CD4-positive, CD25-positive, alpha-beta regulatory T cell (primary cell): ENCODE measurements at regions not wholly inside any gene's neighbourhood (a gene's known extent, or its start where the extent isn't known, plus 50 kb on each side); places are given as distances from the start of the nearest gene placed in this dataset.
"Not testable (repeated sequence)": the region's sequence is repeated elsewhere in the genome, so short reads cannot be mapped to it uniquely, and the experiment has no call there.

ENCODE experiments used
- ATAC-seq, 2 donors: fragments of 150-1000 bp; cut with Tn5 transposase; one replicate each; pipeline ENCODE4 v1.10.0; 2021; ENCODE audit warnings: low read depth in 2 of 2, moderate number of reproducible peaks in 2 of 2, moderate library complexity in 1 of 2
- DNase-seq, 3 donors: peaks; one replicate each; pipeline versions ENCODE4 v3.0.0 to v3.0.0-alpha.2; 2012 to 2022; ENCODE audit warnings: mixed read lengths in 1 of 3
- H3K27ac ChIP-seq: one replicate; pipeline ENCODE4 v1.7.0; 2013; ENCODE audit warnings: mild to moderate bottlenecking, low read length; ENCODE audit not compliant: insufficient read depth, poor library complexity, severe bottlenecking
- H3K27me3 ChIP-seq: one replicate; pipeline ENCODE4 v1.7.0; 2013; ENCODE audit warnings: low read length; ENCODE audit not compliant: control insufficient read depth, insufficient read depth
- H3K36me3 ChIP-seq: one replicate; pipeline ENCODE4 v1.7.0; 2013; ENCODE audit warnings: mild to moderate bottlenecking, low read length, moderate library complexity; ENCODE audit not compliant: control insufficient read depth, insufficient read depth
- H3K4me1 ChIP-seq: 2 replicates; pipeline ENCODE4 v1.7.0; 2013; ENCODE audit warnings: mild to moderate bottlenecking, low read length; ENCODE audit not compliant: insufficient read depth, control insufficient read depth, poor library complexity, severe bottlenecking
- H3K4me3 ChIP-seq: one replicate; pipeline ENCODE4 v1.7.0; 2013; ENCODE audit warnings: low read depth, mild to moderate bottlenecking, low read length, moderate library complexity
- H3K9me3 ChIP-seq, 2 experiments: 1 replicate in 1 of 2; 2 replicates in 1 of 2; pipeline ENCODE4 v1.7.0; 2013; ENCODE audit warnings: low read length in 2 of 2, mild to moderate bottlenecking in 1 of 2, moderate library complexity in 1 of 2; ENCODE audit not compliant: control insufficient read depth in 2 of 2
- H3K27ac Mint-ChIP-seq, 3 donors: one replicate each; pipeline ENCODE4 v1.8.0; 2020 to 2022; ENCODE audit warnings: mild to moderate bottlenecking in 3 of 3, mixed read lengths in 3 of 3, moderate library complexity in 2 of 3
- H3K27me3 Mint-ChIP-seq: one replicate; pipeline ENCODE4 v1.8.0; 2022; ENCODE audit warnings: mild to moderate bottlenecking, mixed read lengths
- H3K36me3 Mint-ChIP-seq: one replicate; pipeline ENCODE4 v1.8.0; 2020; ENCODE audit warnings: mixed read lengths
- H3K4me1 Mint-ChIP-seq, 4 donors: one replicate each; pipeline ENCODE4 v1.8.0; 2020 to 2022; ENCODE audit warnings: mixed read lengths in 4 of 4, mild to moderate bottlenecking in 1 of 4
- H3K4me3 Mint-ChIP-seq, 4 donors: one replicate each; pipeline ENCODE4 v1.8.0; 2020 to 2022; ENCODE audit warnings: mild to moderate bottlenecking in 4 of 4, mixed read lengths in 4 of 4, moderate library complexity in 3 of 4
- H3K9me3 Mint-ChIP-seq, 7 donors: one replicate each; pipeline ENCODE4 v1.8.0; 2020 to 2022; ENCODE audit warnings: mixed read lengths in 7 of 7, mild to moderate bottlenecking in 3 of 7, moderate library complexity in 2 of 7

- not testable (repeated sequence) for H3K4me1 Mint-ChIP-seq, H3K36me3 Mint-ChIP-seq, H3K9me3 Mint-ChIP-seq, H3K4me3 ChIP-seq, H3K27me3 ChIP-seq, H3K27ac ChIP-seq, H3K9me3 ChIP-seq, H3K4me3 Mint-ChIP-seq, ATAC-seq, H3K4me1 ChIP-seq, DNase-seq, H3K27ac Mint-ChIP-seq, H3K36me3 ChIP-seq
- H3K27me3 Mint-ChIP-seq = peaks cover 34% of the 10 kb centered on the region
Observed at GRCh38 chr9:85792057-85792456, 50.3 kb upstream of the AGTPBP1 start.

- peak overlapping the region; percentile 83 for H3K27ac ChIP-seq
Observed at GRCh38 chr9:85802978-85803695, 61.4 kb upstream of the AGTPBP1 start.

GRCh38 chr9:85804847-85805133 lies 63.0 kb upstream of the AGTPBP1 start:
- not testable (repeated sequence) for H3K9me3 ChIP-seq, ATAC-seq, H3K36me3 ChIP-seq, DNase-seq, H3K36me3 Mint-ChIP-seq, H3K27me3 Mint-ChIP-seq, H3K4me1 ChIP-seq, H3K27me3 ChIP-seq, H3K9me3 Mint-ChIP-seq
- Mint-ChIP-seq H3K4me1 (peaks cover 13 to 25% (median 14%) of the 10 kb centered on the region in 4 donors), H3K27ac (peak overlapping the region in 1 of 3 donors; percentile 43), H3K4me3 (peak overlapping the region in 1 of 4 donors; percentile 90)
- Histone ChIP-seq H3K4me3 (peak overlapping the region; percentile 13), H3K27ac (peak overlapping the region; percentile 83)

More at GRCh38 chr9:85802978-85803695, 61.4 kb upstream of the AGTPBP1 start:
- DNase-seq (peak; percentile 22 to 70 (median 69)), ATAC-seq (peak; percentile 35 to 48)
- H3K36me3 ChIP-seq, H3K27ac Mint-ChIP-seq, H3K4me3 Mint-ChIP-seq, H3K9me3 ChIP-seq, H3K36me3 Mint-ChIP-seq, H3K27me3 Mint-ChIP-seq, H3K27me3 ChIP-seq, H3K4me1 ChIP-seq, H3K9me3 Mint-ChIP-seq: not testable (repeated sequence)
- H3K4me1 Mint-ChIP-seq = peaks cover 8 to 21% (median 9%) of the 10 kb centered on the region in 4 donors
- peak overlapping the region; percentile 3 for H3K4me3 ChIP-seq

- H3K4me3 Mint-ChIP-seq = peak overlapping the region; percentile 89 to 98 (median 93)
- peaks cover 14 to 25% (median 17%) of the 10 kb centered on the region in 4 donors for H3K4me1 Mint-ChIP-seq
- H3K27me3 Mint-ChIP-seq, H3K4me1 ChIP-seq, H3K36me3 ChIP-seq, H3K27me3 ChIP-seq, H3K9me3 Mint-ChIP-seq, H3K9me3 ChIP-seq, H3K36me3 Mint-ChIP-seq: not testable (repeated sequence)
- H3K27ac Mint-ChIP-seq = peak overlapping the region; percentile 66 to 91 (median 87)
- H3K4me3 ChIP-seq = peak overlapping the region; percentile 70
- DNase-seq (peak; percentile 70 to 80 (median 73)), ATAC-seq (peak; percentile 67 to 68)
- peak overlapping the region; percentile 83 for H3K27ac ChIP-seq
Observed at GRCh38 chr9:85805134-85806005, 63.6 kb upstream of the AGTPBP1 start.

- H3K36me3 ChIP-seq, H3K9me3 Mint-ChIP-seq, H3K27me3 ChIP-seq, H3K27me3 Mint-ChIP-seq, H3K4me3 ChIP-seq, H3K36me3 Mint-ChIP-seq, H3K4me1 ChIP-seq, H3K27ac ChIP-seq, ATAC-seq, H3K9me3 ChIP-seq, H3K27ac Mint-ChIP-seq, DNase-seq: not testable (repeated sequence)
- Mint-ChIP-seq H3K4me1 (peaks cover 14 to 25% (median 17%) of the 10 kb centered on the region in 4 donors), H3K4me3 (peak overlapping the region in 2 of 4 donors; percentile 16 to 61)
Observed at GRCh38 chr9:85808329-85808728, 66.6 kb upstream of the AGTPBP1 start.

- not testable (repeated sequence) for H3K27me3 Mint-ChIP-seq, H3K9me3 ChIP-seq, H3K27ac Mint-ChIP-seq, H3K36me3 Mint-ChIP-seq, H3K27ac ChIP-seq, ATAC-seq, H3K4me3 Mint-ChIP-seq, H3K4me1 ChIP-seq, H3K4me3 ChIP-seq, H3K4me1 Mint-ChIP-seq, H3K27me3 ChIP-seq, DNase-seq, H3K36me3 ChIP-seq, H3K9me3 Mint-ChIP-seq
Observed at GRCh38 chr9:85813388-85813787, 71.6 kb upstream of the AGTPBP1 start.

GRCh38 chr9:85814800-85815199 lies 73.0 kb upstream of the AGTPBP1 start:
- H3K4me1 Mint-ChIP-seq, H3K36me3 ChIP-seq, H3K4me3 Mint-ChIP-seq, H3K27me3 Mint-ChIP-seq, H3K27ac ChIP-seq, H3K27me3 ChIP-seq, ATAC-seq, DNase-seq, H3K9me3 ChIP-seq, H3K36me3 Mint-ChIP-seq, H3K4me3 ChIP-seq, H3K27ac Mint-ChIP-seq, H3K9me3 Mint-ChIP-seq, H3K4me1 ChIP-seq: not testable (repeated sequence)

GRCh38 chr9:85818971-85819370 lies 77.2 kb upstream of the AGTPBP1 start:
- ATAC-seq = peak; percentile 53 to 55
- not testable (repeated sequence) for H3K36me3 ChIP-seq, H3K9me3 ChIP-seq, H3K36me3 Mint-ChIP-seq, H3K4me3 Mint-ChIP-seq, H3K4me3 ChIP-seq, H3K4me1 ChIP-seq, H3K4me1 Mint-ChIP-seq, H3K9me3 Mint-ChIP-seq, H3K27me3 Mint-ChIP-seq, H3K27ac ChIP-seq, H3K27ac Mint-ChIP-seq, H3K27me3 ChIP-seq
- peak in 2 of 3 donors; percentile 28 to 51 for DNase-seq
